KMS-11 (cell line): ENCODE measurements at regions not wholly inside any gene's neighbourhood (a gene's known extent, or its start where the extent isn't known, plus 50 kb on each side); places are given as distances from the start of the nearest gene placed in this dataset.
A peak's percentile ranks its signal among the peaks of the same experiment; 100 is the strongest.

Experiments
- H2AFZ ChIP-seq: fragments of 200-600 bp; sonication (generic); 2 replicates; pipeline ENCODE4 v1.6.1; 2016; ENCODE audit warnings: antibody characterized with exemption, mixed run types, low read depth
- H3K27ac ChIP-seq: fragments of 200-600 bp; sonication (generic); 2 replicates; pipeline ENCODE4 v1.6.1; 2016; ENCODE audit warnings: mild to moderate bottlenecking, mixed run types
- H3K27me3 ChIP-seq: fragments of 200-600 bp; sonication (generic); 2 replicates; pipeline ENCODE4 v1.6.1; 2017; ENCODE audit warnings: mild to moderate bottlenecking, low read depth, mixed run types, moderate library complexity; ENCODE audit not compliant: insufficient read depth
- H3K36me3 ChIP-seq: fragments of 200-600 bp; sonication (generic); 2 replicates; pipeline ENCODE4 v1.6.1; 2017; ENCODE audit warnings: mild to moderate bottlenecking, mixed run types; ENCODE audit not compliant: insufficient read depth
- H3K4me1 ChIP-seq: fragments of 200-600 bp; sonication (generic); 2 replicates; pipeline ENCODE4 v1.6.1; 2016; ENCODE audit warnings: mild to moderate bottlenecking, low read depth, mixed run types; ENCODE audit not compliant: poor library complexity, severe bottlenecking
- H3K4me2 ChIP-seq: fragments of 200-600 bp; sonication (generic); 2 replicates; pipeline ENCODE4 v1.7.0; 2016; ENCODE audit warnings: mild to moderate bottlenecking, mixed run types
- H3K4me3 ChIP-seq: fragments of 200-600 bp; sonication (generic); IDR thresholded peaks from 2 replicates; pipeline ENCODE4 v1.6.1; 2017; ENCODE audit warnings: low read depth, low read length, mixed read lengths; ENCODE audit not compliant: insufficient read depth
- H3K79me2 ChIP-seq: fragments of 200-600 bp; sonication (generic); 2 replicates; pipeline ENCODE4 v1.6.1; 2016; ENCODE audit warnings: low read depth, mixed run types; ENCODE audit not compliant: insufficient read depth
- H3K9ac ChIP-seq: fragments of 200-600 bp; sonication (generic); 2 replicates; pipeline ENCODE4 v1.6.1; 2016; ENCODE audit warnings: mild to moderate bottlenecking, mixed run types
- H4K20me1 ChIP-seq: fragments of 200-600 bp; sonication (generic); 2 replicates; pipeline ENCODE4 v1.6.1; 2016; ENCODE audit warnings: mild to moderate bottlenecking, mixed run types; ENCODE audit not compliant: insufficient read depth
- CTCF ChIP-seq: fragments of 200-600 bp; sonication (generic); conservative IDR thresholded peaks from 2 replicates; pipeline ENCODE4 v1.6.1; 2017; ENCODE audit warnings: low read depth, mild to moderate bottlenecking, antibody characterized with exemption, low read length, moderate library complexity, mixed read lengths

GRCh38 chr5:24963611-24964010 is 318.8 kb upstream of the CDH10 start:
- no peaks in the 10 kb centered on the region for H4K20me1 ChIP-seq
- no peaks in the 10 kb centered on the region for H3K27me3 ChIP-seq
- H3K27ac ChIP-seq = no peak overlapping the region
- H3K79me2 ChIP-seq = no peaks in the 10 kb centered on the region
- no peak overlapping the region for H2AFZ ChIP-seq
- no peak overlapping the region for H3K4me3 ChIP-seq
- TF ChIP-seq CTCF = no peak
- no peak overlapping the region for H3K9ac ChIP-seq
- no peaks in the 10 kb centered on the region for H3K4me1 ChIP-seq
- no peaks in the 10 kb centered on the region for H3K36me3 ChIP-seq
- H3K4me2 ChIP-seq = no peak overlapping the region

- Histone ChIP-seq H3K27me3 (no peaks in the 10 kb centered on the region), H3K79me2 (no peaks in the 10 kb centered on the region), H4K20me1 (no peaks in the 10 kb centered on the region), H3K36me3 (no peaks in the 10 kb centered on the region), H3K27ac (no peak overlapping the region), H2AFZ (no peak overlapping the region), H3K4me2 (no peak overlapping the region), H3K4me1 (peaks cover 14% of the 10 kb centered on the region), H3K4me3 (no peak overlapping the region), H3K9ac (no peak overlapping the region)
- no peak for TF ChIP-seq CTCF
Observed at GRCh38 chr5:24923400-24923799, 278.6 kb upstream of the CDH10 start.

- TF ChIP-seq CTCF = no peak
- peaks cover 29% of the 10 kb centered on the region for H3K4me1 ChIP-seq
- no peaks in the 10 kb centered on the region for H4K20me1 ChIP-seq
- peak overlapping the region; percentile 27; the same call in 1 of the 2 replicates for H2AFZ ChIP-seq
- H3K27ac ChIP-seq = peak overlapping the region; percentile 38; the same call in 1 of the 2 replicates
- H3K4me2 ChIP-seq = peak overlapping the region; percentile 57
- H3K79me2 ChIP-seq = no peaks in the 10 kb centered on the region
- no peaks in the 10 kb centered on the region for H3K27me3 ChIP-seq
- H3K4me3 ChIP-seq = no peak overlapping the region
- H3K36me3 ChIP-seq = no peaks in the 10 kb centered on the region
- no peak overlapping the region for H3K9ac ChIP-seq
Observed at GRCh38 chr5:24918676-24919075, 273.9 kb upstream of the CDH10 start.

- peaks cover 29% of the 10 kb centered on the region for H3K4me1 ChIP-seq
- no peak for TF ChIP-seq CTCF
- H3K79me2 ChIP-seq = no peaks in the 10 kb centered on the region
- H3K4me2 ChIP-seq = no peak overlapping the region
- no peak overlapping the region for H2AFZ ChIP-seq
- no peak overlapping the region for H3K4me3 ChIP-seq
- H3K27me3 ChIP-seq = no peaks in the 10 kb centered on the region
- no peaks in the 10 kb centered on the region for H4K20me1 ChIP-seq
- H3K9ac ChIP-seq = no peak overlapping the region
- no peaks in the 10 kb centered on the region for H3K36me3 ChIP-seq
- no peak overlapping the region for H3K27ac ChIP-seq
Observed at GRCh38 chr5:24916863-24917262, 272.1 kb upstream of the CDH10 start.
